ENCODE measurements at regions not wholly inside any gene's neighbourhood (a gene's known extent, or its start where the extent isn't known, plus 50 kb on each side); places are given as distances from the start of the nearest gene placed in this dataset.

- TF ChIP-seq, protein P1, sequence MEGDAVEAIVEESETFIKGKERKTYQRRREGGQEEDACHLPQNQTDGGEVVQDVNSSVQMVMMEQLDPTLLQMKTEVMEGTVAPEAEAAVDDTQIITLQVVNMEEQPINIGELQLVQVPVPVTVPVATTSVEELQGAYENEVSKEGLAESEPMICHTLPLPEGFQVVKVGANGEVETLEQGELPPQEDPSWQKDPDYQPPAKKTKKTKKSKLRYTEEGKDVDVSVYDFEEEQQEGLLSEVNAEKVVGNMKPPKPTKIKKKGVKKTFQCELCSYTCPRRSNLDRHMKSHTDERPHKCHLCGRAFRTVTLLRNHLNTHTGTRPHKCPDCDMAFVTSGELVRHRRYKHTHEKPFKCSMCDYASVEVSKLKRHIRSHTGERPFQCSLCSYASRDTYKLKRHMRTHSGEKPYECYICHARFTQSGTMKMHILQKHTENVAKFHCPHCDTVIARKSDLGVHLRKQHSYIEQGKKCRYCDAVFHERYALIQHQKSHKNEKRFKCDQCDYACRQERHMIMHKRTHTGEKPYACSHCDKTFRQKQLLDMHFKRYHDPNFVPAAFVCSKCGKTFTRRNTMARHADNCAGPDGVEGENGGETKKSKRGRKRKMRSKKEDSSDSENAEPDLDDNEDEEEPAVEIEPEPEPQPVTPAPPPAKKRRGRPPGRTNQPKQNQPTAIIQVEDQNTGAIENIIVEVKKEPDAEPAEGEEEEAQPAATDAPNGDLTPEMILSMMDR (conservative IDR thresholded peaks at IDR 0.05; ENCODE audit: low read length): no peak
- no peak for TF ChIP-seq EZH2phosphoT487 (IDR thresholded peaks at IDR 0.05; ENCODE audit: borderline replicate concordance, low read depth, low read length)
Observed at GRCh38 chr13:44158881-44159632, 214.6 kb upstream of the SERP2 start.

Data from OCI-LY7 (cell line).